HG02642 (cell line): ENCODE measurements at regions not wholly inside any gene's neighbourhood (a gene's known extent, or its start where the extent isn't known, plus 50 kb on each side); places are given as distances from the start of the nearest gene placed in this dataset.
"Not testable (repeated sequence)": the region's sequence is repeated elsewhere in the genome, so short reads cannot be mapped to it uniquely, and the experiment has no call there.

ENCODE experiments used
- ATAC-seq: cut with Tn5 transposase; IDR thresholded peaks from one replicate; pipeline ENCODE4 v1.9.1; 2021; ENCODE audit warnings: mild to moderate bottlenecking; ENCODE audit not compliant: unreplicated experiment, poor library complexity

DNA sequence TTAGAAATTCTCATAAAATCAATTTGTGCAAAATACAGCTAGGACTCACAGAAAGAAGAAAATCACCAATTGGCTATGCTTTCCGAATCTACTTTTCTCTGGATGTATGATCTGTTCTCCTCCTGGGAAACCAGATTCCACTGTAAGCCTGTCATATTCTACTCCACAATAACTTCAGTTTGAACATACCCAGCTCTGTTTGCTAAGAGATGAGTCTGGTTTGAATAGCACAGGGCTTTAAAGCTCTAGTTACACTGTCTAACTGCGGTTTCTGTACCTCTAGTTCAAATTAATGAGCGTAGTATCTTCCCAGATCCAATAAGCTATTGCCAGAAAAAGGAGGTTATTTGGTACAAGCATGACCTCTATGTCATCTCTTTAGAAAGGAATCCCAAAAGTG is 270.1 kb downstream of the DAD1 start:
- ATAC-seq = no peak

DNA sequence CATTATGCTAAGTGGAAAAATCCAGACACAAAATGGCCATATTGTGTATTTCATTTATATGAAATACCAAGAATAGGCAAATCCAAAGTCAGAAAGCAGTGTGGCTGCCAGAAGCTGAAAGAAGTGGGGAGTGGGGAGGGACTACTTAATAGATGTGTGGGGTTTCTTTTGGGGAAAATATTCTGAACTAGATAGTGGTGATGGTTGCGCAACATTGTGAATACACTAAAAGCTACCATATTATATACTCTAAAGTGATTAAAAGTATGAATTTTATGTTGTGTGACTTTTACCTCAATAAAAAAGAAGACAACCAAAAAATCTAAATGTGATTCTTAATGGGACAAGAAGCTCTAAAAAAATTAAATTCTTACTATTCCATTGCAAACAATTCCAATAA is 272.6 kb downstream of the DAD1 start:
- no peak for ATAC-seq

DNA sequence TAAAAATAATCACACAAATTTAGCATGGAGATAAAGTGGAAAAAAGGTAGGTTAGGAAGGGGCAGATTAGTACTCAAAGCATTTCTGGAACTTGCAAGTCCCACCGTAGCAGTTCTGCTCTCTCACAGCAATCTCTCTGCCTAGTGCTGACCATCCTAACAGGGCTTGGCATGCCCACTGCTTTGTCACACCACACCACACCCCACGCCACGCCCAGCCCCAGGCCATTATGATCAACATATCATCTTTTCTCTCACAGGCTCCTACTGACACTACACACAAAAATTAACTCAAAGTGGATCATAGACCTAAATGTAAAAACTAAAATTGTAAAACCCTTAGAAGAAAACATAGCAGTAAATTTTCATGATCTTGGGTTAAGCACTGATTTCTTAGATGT is 273.7 kb downstream of the DAD1 start:
- ATAC-seq = no peak

DNA sequence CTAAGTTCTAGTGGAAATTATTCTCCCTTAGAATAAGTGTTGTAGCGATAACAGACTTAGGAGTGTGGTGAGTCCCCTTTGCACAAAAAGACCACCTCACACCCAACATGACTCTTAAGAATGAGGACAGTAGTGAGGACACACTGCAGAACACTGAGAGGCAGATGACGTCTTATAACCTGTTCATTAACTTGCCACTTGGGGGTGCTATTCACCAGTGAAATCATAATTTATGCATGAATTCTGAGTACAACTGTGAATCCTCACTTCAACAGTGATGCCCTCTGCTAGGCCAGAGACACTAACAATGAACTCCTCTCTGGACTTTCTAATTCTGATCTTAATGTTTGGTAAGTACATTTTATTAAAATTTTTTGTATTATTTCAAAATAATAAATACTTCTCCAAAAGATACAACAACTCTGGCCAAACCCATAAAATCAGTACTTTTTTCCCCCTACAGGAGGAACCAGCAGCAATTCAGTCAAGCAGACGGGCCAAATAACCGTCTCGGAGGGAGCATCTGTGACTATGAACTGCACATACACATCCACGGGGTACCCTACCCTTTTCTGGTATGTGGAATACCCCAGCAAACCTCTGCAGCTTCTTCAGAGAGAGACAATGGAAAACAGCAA is 274.7 kb downstream of the DAD1 start:
- peak; percentile 69 for ATAC-seq

DNA sequence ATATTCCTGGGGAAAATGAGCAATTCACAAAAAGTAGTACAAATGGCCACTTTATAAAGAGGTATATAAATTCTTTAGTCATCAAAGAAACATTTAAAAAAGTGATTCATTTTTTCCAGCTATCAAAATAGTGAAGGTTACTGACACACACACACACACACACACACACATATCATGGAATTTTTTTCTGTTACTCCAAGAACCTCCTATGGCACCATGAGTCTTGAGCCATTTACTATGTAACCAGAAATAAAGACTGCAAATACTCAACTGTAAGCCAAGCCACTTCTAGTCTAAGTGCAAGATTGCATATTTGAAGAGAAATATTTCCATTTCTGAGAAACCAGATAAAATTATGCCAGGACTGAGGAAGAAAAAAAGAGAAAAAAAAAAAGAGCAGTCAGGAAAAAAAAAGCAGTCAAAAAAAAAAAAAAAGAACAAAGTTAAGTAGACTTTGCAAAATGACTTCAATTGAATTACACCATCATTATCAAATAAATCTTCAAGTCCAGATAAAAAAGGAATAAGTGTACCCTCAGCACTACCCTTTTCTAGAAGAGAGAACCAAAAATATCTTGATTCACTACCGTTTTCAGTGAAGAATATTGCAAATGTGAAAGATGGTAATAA is 275.7 kb downstream of the DAD1 start:
- ATAC-seq = no peak

DNA sequence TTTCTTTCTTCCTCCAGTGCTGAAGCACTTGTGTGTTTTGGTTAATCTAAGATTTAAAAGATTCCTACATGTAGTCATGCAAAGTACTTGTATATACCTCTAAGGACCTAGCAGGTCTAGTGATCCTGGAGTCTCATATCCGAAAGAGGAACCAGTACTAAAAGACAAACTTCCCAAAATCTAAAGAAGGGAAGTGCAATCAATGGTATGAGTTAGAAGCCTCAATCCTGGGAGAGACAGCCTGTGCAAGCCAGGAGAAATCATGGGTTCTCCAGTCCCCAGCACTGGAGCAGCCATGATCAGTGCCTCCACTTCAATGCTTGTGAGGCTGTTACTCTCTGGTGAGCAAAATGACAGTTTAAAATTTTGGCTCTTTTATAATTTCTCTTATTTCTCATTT is 277.4 kb downstream of the DAD1 start:
- no peak for ATAC-seq

DNA sequence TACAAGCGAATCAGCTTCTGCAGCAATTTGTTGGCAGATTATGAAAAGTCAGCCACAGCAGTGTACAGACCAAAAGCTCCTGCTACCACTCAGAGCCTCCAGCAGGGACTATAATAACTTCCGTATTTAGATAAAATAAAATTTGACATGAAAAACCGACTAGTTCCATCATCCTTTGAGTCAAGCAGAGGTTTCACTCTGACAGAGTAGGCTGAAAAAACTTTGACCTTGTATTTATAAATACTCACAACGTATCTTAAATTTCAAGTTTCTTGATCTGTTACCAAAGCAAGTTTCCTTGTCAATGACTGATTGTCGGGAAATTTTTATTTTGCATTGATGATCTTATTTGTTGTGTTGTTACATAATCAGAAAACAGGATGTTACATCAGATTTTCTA is 283.4 kb downstream of the DAD1 start:
- no peak for ATAC-seq

DNA sequence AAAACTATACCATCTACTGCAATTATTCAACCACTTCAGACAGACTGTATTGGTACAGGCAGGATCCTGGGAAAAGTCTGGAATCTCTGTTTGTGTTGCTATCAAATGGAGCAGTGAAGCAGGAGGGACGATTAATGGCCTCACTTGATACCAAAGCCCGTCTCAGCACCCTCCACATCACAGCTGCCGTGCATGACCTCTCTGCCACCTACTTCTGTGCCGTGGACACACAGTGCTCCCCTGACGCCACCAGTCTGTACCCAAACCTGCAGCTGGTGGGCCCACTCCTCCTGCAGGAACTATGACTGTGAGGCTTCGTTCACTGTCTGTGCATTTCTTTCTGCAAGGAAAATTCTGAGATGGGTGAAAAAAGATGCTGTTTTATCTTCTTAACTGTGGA is 284.7 kb downstream of the DAD1 start:
- no peak for ATAC-seq

DNA sequence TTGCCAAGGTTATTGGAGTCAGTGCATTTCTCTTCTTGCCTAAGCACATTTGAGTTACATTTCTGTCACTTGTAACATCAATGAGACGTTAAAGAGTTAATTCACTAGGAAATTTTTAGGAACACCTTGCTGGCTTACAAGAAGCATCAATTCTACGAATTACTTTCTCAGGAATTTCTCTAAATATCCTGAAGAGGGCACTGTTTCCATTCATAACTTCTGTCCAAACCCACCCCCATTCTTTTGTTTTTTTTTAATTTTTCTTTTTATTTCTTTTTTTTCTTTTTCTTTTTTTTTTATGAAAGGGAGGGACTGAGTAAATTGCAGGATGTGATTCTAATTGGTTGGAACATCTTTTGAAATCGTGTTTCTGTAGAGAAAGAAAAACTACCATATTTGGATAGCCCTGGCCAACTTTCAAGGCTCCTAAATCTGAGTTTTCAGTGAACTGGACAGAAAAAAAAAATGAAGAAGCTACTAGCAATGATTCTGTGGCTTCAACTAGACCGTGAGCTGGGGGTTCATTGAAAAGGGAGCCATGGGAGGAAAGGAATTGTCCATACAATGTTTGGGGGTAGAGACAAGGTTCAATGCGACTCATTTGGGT is 285.3 kb downstream of the DAD1 start:
- ATAC-seq = no peak

DNA sequence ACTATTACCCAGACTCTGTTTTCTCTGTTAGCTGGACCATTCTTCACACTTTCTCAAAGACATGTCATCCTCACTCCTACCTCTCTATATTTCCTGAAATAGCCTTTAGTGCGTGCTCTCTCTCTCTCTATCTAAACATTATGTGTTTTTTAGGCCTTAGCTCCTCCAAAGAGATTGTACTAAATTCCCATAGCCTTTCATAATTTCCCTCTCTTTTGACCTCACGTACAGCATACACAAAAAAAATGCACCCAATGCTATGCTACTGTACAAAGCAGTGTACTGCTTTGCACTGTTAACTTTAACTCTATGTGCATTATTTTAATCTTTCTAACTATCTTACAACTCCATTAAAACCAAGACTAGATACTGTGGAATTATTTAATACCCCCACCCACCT is 288.4 kb downstream of the DAD1 start:
- no peak for ATAC-seq

DNA sequence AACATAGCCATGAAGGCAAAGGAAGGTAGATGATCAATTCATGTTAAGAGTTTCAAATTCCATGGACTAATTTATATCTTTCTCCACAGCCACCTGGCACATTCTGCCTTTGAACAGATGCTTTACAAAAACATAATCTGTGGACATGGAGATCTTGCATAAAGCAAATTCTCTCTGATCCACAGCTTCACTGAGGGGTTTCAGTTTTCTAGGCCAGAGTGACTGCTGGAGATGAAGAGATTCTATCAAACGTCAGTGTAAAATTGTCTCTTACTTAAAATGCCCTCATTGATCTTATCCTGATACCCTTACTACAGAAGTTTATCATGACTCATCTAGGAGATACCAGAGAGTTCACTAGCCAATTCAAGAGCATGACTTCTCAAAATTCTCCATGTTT is 291.6 kb downstream of the DAD1 start:
- ATAC-seq = no peak

DNA sequence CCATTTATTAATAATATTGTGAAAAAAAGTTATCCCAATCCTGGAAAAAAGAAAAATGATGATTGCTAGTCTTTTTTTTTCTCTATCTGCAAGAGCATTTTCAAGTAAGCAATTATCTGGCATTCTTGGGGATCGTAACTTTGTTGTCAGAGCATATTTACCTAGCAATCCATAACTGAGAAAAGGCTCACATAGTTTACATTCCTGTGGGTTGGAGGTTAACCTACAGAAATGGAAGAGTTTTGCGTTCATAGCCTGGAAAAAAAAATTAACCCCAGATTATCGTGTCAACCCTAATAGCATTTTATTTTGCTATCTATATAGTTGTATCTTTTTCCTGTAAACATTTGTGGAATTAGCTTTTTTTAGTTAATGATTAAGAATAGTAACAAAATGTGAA is 292.3 kb downstream of the DAD1 start:
- no peak for ATAC-seq

DNA sequence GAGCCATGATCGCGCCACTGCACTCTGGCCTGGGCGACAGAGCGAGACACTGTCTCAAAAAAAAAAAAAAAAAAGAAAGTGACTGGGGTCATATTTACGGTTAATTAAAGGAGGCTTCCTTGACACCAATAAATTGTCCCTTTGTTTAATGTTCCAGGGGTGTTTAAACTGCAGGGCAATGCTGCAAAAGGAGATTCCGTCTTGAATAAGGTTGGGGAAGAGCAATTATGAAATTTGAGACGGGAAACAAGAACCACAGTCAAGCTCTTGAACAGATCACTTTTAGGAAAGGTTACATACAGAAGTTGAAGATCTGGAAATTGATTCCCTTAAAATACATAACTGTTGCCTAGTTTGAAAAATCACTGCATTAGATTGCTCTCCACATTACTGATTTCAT is 292.9 kb downstream of the DAD1 start:
- no peak for ATAC-seq

DNA sequence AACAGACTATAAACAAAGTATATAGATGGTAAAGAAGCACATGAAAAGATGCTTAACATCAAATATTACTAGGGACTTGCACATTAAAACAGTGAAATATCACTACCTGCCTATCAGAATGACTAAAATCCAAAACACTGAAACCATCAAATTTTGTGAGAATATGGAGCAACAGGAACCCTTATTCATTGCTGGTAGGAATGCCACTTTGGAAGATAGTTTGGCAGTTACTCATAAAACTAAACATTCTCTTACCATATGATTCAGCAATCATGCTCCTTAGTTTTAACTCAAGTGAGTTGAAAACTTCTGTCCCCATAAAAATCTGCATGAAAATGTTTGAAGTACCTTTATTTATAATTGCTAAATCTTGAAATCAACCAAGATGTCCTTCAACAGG is 297.6 kb downstream of the DAD1 start:
- no peak for ATAC-seq

DNA sequence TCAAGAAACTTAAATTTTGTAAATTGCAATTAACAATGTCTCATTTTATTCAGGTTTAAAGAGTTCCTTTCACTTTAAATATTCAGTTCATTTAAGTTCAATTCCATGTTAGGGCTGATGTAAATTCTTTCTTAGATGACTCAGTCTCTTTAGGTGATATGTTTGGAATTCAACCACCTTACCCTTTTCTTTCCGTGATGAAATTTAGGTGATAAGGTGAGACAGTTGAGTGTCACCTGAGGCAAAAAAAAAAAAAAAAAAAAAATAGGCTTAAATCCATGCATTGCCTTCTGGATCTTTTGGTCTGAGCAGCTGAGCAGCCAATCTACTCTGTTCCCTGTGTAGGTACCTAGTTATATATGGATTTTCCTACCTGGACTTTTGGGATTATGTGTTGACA is 299.5 kb downstream of the DAD1 start:
- no peak for ATAC-seq

DNA sequence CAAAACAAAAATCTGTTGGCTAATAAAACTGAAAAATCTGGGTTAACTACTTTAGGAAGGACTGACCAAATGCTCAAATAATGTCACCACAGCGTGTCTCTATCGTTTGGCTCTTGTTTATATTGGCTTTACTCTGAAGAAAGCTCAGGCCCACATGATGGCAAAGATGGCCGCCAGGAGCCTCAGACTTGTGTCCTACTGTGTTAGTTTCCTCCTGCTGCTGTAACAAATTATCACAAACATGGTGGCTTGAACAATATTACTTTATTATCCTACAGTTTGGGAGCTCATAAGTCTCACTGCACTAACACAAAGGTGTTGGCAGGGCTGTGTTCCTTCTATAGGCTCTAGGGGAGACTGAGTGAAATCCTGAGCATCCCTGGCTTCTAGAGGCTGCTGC is 303.0 kb downstream of the DAD1 start:
- ATAC-seq = no peak

DNA sequence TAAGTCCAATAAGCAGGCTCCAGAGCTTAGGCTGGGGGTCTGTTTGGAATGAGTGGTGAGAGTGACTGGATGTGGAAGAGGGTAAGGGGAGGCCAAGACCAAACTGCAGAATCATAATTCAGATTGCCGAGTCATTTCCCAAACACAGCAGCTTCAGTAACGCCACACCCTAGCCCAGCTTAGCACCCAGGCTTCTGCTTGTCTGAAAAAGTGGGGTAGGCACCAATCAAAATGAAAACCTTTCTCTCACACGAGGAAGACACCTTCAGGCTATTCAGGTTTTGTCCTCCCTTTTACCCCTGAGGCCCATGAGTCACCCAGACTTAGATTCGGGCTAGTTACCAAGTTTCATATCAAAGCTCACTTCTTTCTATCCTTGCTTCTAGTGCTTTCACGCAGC is 306.1 kb downstream of the DAD1 start:
- no peak for ATAC-seq

DNA sequence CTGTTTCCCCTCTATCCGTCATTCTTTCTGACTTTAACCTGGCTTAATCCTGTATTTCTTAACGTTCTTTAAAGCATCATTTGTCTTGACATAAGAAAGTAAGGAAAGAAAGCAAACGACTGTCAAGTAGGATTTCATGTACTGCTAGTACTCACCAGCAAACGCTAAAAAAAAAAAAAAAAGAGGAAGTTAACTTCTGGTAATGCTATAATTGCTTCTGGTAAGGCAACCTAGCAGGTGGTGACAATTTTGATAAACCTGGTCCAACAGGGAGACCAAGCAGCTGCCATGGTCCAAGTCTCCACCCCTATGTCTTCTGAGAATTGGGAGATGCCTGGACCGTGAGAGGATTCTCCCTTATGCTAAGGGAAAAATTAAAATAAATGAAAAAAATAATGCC is 306.6 kb downstream of the DAD1 start:
- ATAC-seq = no peak

DNA sequence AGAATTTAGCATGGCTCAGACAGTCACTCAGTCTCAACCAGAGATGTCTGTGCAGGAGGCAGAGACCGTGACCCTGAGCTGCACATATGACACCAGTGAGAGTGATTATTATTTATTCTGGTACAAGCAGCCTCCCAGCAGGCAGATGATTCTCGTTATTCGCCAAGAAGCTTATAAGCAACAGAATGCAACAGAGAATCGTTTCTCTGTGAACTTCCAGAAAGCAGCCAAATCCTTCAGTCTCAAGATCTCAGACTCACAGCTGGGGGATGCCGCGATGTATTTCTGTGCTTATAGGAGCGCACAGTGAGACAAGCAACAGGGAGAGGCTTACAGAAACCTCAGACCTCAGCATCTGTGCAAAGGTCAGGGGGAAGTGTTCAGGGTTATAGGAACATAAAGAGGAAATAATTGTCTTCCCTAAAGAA is 307.6 kb downstream of the DAD1 start:
- not testable (repeated sequence) for ATAC-seq

DNA sequence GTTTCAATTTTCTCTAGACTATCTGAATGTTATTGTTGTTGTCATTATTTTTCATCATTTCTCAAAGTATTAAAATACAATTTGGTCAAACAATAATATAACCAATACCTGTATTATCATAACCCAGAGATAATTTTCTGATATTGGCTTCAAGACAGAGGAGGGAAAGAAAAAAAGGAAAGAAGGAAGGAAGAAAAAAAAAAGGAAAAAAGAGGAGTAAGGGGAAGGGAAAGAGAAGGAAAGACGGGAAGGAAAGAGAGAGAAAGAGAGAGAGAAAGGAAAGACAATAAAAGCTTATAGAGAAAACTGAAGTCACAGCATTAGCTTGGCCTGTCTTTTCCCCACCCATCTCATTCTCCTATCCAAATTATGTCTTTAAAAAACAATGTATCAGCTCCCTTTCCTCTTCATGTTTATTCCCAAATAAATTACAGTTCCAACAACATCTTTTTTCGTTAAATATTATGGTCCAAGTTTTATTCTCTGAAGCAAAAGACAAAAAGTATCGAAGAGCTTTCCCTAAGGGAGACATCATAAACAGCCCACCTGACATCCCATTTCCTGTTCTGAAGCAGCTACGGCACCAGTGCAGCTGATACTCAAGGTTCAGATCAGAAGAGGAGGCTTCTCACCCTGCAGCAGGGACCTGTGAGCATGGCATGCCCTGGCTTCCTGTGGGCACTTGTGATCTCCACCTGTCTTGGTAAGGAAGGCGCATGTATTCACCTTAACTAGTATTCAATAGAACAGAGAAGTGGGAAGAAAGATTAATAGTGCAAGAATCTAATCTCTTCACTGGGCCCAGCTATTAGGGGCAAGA is 308.3 kb downstream of the DAD1 start:
- ATAC-seq = no peak
